HFF-Myc (cell line): ENCODE measurements at regions not wholly inside any gene's neighbourhood (a gene's known extent, or its start where the extent isn't known, plus 50 kb on each side); places are given as distances from the start of the nearest gene placed in this dataset.
A peak's percentile ranks its signal among the peaks of the same experiment; 100 is the strongest.

ENCODE experiments used
- DNase-seq: peaks from one replicate; pipeline ENCODE4 v3.0.0-alpha.2; 2011; ENCODE audit warnings: low read depth; ENCODE audit errors: extremely low read depth
- H3K4me3 ChIP-seq: replicated peaks from 2 replicates; pipeline ENCODE4 v1.5.1; 2011; ENCODE audit warnings: low read depth, mild to moderate bottlenecking, control low read depth, low read length
- TF ChIP-seq, protein P1 (sequence below): IDR thresholded peaks from 2 replicates; pipeline ENCODE4 v1.5.1; 2012; ENCODE audit warnings: mild to moderate bottlenecking, low read depth, low read length, control low read depth; ENCODE audit errors: missing control alignments

DNA sequence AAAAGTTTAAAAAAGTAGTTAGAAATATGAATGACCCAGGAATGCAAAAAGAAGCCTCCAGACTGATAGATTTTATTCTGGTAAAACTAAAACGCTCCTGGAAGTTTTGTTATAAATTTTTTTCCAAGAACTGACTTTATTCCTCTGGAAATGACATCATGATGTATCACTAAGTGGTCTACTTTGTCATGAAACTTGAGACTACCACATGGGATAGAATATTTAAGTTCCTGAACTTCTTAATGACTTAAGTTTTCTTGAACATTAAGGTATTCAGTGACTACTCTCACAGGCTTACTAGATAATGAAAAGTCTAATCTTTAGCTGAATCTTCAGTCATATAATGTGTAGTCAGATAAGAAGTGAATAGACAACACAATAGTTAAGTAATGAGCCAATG is 842.2 kb downstream of the USP25 start:
- no peak for DNase-seq
- TF ChIP-seq, protein P1, sequence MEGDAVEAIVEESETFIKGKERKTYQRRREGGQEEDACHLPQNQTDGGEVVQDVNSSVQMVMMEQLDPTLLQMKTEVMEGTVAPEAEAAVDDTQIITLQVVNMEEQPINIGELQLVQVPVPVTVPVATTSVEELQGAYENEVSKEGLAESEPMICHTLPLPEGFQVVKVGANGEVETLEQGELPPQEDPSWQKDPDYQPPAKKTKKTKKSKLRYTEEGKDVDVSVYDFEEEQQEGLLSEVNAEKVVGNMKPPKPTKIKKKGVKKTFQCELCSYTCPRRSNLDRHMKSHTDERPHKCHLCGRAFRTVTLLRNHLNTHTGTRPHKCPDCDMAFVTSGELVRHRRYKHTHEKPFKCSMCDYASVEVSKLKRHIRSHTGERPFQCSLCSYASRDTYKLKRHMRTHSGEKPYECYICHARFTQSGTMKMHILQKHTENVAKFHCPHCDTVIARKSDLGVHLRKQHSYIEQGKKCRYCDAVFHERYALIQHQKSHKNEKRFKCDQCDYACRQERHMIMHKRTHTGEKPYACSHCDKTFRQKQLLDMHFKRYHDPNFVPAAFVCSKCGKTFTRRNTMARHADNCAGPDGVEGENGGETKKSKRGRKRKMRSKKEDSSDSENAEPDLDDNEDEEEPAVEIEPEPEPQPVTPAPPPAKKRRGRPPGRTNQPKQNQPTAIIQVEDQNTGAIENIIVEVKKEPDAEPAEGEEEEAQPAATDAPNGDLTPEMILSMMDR = no peak

DNA sequence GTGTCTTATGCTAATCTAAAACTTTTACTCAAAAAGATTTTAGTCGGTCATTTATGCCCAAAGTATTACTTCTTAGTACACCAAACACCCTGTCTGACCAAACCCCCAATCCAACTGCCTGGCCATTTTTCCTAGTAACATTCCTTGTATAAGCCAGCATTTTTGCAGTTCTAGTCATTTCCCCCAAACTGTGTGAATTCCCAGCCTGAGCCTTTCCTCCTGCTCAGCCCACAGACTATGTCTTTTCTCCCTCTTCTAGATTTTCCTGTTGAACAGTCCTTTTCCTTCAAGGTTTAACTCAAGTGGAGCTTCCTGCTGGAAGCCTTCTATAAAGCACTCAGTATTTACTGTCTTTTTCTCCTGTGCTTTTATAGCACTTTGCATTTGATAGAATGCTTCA is 843.8 kb downstream of the USP25 start:
- H3K4me3 ChIP-seq = no peak overlapping the region
- no peak for DNase-seq
- TF ChIP-seq, protein P1 = no peak

More for the DNA sequence above, 842.2 kb downstream of the USP25 start:
- H3K4me3 ChIP-seq = no peak overlapping the region

DNA sequence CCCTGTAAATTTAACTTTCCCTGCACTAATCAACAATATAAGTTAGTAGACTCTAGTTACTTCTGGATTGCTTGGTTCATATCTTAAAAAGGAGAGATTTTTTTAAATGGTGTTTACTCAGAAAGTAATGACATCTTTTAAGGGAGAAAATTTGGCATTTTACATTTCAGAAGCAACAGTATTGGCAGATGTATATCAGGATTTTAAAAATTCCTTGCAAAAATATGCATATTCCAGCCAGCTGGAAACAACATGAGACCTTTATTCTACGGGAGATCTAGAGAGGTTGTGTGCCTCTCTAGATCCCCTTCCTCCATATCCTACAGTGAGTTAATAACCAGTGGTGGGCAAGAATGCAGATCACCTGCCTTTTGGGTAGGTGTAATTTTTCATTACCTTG is 848.2 kb downstream of the USP25 start:
- H3K4me3 ChIP-seq = no peak overlapping the region
- no peak for DNase-seq
- TF ChIP-seq, protein P1 = no peak

DNA sequence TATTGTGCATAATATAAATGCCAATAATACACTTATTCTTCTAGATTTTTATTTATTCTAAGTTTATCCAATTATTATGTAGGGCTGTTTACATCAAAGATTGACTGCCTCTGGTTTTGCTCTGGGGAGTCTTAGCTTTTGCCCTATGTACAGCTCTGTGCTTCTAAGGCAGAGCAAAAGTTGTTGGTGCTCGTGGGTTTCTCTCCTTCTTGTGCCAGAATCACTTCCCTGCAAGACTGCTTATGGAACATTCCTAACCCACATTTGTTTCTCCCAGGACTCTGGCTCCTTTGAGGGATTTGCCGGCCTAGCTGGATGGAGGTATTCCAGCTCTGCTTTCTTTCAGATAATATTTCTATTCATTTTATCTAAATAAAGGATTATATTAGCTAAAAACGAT is 849.1 kb downstream of the USP25 start:
- TF ChIP-seq, protein P1 = no peak
- H3K4me3 ChIP-seq = no peak overlapping the region
- DNase-seq = no peak

DNA sequence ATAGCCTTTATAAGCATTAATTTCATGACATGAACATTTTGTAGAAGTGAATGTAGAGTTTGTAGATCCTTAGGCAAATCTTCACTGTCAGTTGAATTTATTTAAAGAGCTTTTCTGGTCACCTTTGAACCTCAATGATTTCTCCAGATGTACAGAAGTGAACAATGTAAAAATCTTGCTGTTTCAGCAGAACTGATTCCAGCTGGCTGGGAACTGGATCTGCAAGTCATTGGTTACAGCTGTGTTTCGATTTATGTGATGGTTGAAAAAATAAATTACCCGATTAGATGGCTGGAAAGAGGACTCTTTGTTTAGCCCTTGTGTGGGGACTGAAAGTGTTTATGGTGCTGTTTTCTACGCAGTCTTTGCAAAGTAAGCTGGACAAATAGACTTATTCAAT is 849.8 kb downstream of the USP25 start:
- H3K4me3 ChIP-seq = no peak overlapping the region
- peak; percentile 46 for DNase-seq
- TF ChIP-seq, protein P1 = no peak

DNA sequence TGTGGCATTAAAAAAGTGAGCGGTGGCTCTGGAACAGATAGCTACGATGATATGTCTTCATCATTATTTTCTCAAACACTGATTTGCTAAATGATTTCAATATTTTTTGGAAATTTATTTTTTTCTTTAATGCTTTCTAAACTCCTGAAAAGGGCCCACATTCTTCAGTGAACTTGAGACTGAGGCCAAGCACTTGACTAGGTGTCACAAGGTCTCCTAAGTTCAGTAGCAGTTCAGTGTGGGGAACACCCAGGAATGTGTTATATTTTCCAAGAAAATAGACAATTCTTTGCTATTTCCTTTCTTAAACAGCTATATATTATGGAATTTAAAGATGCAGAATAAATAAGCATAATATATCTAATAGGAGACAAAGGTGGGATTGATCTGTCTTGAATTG is 850.9 kb downstream of the USP25 start:
- TF ChIP-seq, protein P1 = no peak
- DNase-seq = no peak
- no peak overlapping the region for H3K4me3 ChIP-seq

DNA sequence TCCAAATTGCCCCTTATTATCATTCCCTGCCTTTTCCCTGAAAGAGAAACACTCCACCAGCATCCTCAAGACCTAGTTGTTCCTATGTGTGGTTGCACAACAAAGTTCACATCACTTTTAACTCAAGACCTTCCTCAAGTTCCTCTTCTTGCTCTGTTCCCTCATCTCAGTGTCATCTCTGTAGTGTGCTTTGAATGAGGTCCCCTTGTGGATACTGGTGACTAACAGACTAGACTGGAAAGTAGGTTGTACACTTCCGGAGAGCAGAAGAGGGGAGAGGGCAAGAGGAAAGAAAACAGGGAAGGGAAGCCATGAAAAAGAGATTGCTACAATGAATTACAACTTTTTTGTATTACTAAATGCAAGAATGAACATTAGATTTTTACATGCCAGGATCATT is 853.8 kb downstream of the USP25 start:
- no peak overlapping the region for H3K4me3 ChIP-seq
- no peak for DNase-seq
- TF ChIP-seq, protein P1 = no peak
